Ovary (tissue), 3 donors: ENCODE measurements at regions not wholly inside any gene's neighbourhood (a gene's known extent, or its start where the extent isn't known, plus 50 kb on each side); places are given as distances from the start of the nearest gene placed in this dataset.

Experiments
- CTCF ChIP-seq, 3 donors: fragments of 450-650 bp in 2 of 3; fragments of 200-600 bp in 1 of 3; IDR thresholded peaks; one replicate each; pipeline versions ENCODE4 v1.5.1 to v1.8.0; 2016 to 2022; ENCODE audit warnings: antibody characterized with exemption in 3 of 3, mild to moderate bottlenecking in 1 of 3
- EP300 ChIP-seq: sonication (generic); formaldehyde crosslinking; IDR thresholded peaks from one replicate; pipeline ENCODE4 v1.6.1; 2017; ENCODE audit warnings: antibody characterized with exemption
- POLR2A ChIP-seq: fragments of 450-650 bp; IDR thresholded peaks from one replicate; pipeline ENCODE4 v1.6.1; 2017; ENCODE audit warnings: antibody characterized with exemption, mild to moderate bottlenecking, moderate library complexity
- donor health status: DM: no; HTN: no; CAD: no.

- no peak for TF ChIP-seq EP300
- no peak for TF ChIP-seq CTCF (IDR thresholded peaks at IDR 0.05)
- no peak for TF ChIP-seq POLR2A
Observed at GRCh38 chr1:201720522-201720844, 108.5 kb upstream of the IPO9 start.
